ENCODE measurements at regions not wholly inside any gene's neighbourhood (a gene's known extent, or its start where the extent isn't known, plus 50 kb on each side); places are given as distances from the start of the nearest gene placed in this dataset.

DNA sequence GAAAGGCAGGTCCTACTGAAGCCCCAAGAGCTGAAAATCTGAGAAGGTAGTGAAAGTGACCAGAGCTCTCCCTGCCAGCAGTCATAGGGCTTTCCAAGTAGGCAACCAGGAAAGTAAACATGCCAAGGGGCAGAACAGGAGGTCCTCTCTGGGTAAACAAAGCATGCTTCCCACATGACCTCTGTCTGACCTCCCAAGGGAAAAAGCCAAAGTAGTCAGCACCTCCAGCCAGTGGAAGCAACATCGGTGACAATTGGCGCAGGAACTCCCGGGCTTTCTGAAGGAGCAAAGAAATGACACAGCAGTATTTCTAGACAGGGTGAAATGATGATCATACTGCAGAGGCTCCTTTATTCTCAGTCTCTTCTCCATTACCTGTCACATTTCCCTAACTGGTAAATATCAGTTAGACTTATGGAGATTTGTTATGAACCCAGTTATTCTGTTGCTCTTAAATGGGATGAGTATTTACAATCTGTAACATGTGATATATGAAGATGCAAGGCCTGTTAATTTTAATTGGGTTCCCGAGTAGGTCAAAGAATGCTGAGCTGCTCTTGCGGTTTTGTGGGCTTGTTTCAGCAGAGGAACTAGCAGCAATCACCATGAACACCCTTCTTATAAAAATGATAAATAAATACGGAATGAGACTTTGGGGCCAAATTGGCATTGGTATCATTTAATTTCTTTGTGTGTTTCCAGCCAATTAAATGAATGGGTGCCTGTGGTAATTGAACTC, 321.0 kb downstream of the RND3 start:
- Mint-ChIP-seq H3K27ac (no peak overlapping the region), H3K9me3 (peaks cover 4% of the 10 kb centered on the region), H3K27me3 (ENCODE audit: low read depth, poor library complexity) (peaks cover 11% of the 10 kb centered on the region), H3K36me3 (ENCODE audit: low read depth) (no peaks in the 10 kb centered on the region), H3K4me1 (peaks cover 22% of the 10 kb centered on the region), H3K4me3 (no peak overlapping the region)
- no peak for TF ChIP-seq CTCF (IDR thresholded peaks at IDR 0.05)
- no peak for DNase-seq

GRCh38 chr2:150165988-150166312, 321.5 kb downstream of the RND3 start:
- no peak overlapping the region for H3K27ac Mint-ChIP-seq
- no peak overlapping the region for H3K4me3 Mint-ChIP-seq
- H3K4me1 Mint-ChIP-seq: peaks cover 22% of the 10 kb centered on the region
- peaks cover 11% of the 10 kb centered on the region for H3K27me3 Mint-ChIP-seq (ENCODE audit: low read depth, poor library complexity)
- peaks cover 3% of the 10 kb centered on the region for H3K9me3 Mint-ChIP-seq
- no peak for DNase-seq
- TF ChIP-seq CTCF (IDR thresholded peaks at IDR 0.05): no peak
- no peaks in the 10 kb centered on the region for H3K36me3 Mint-ChIP-seq (ENCODE audit: low read depth)

DNA sequence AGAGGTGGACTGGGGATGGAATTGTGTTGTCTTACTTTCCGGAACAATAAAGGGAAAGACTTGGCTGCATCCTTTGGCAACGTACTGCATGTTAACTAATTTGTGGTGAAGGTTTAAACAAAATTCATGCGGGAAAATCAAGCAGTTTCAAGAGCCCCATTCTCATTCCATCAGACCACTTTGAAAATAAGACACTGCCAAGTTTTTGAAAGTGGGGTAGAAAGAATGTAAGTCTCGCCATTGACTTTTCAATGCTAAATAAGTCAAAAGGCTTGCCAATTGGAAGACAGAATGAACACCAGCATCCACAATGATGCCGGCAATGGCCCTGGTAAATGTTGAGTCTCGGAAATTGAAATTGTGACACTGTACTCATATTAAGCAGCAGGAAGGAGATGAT, 322.0 kb downstream of the RND3 start:
- H3K4me3 Mint-ChIP-seq: no peak overlapping the region
- no peak for DNase-seq
- H3K36me3 Mint-ChIP-seq (ENCODE audit: low read depth): no peaks in the 10 kb centered on the region
- H3K9me3 Mint-ChIP-seq: no peaks in the 10 kb centered on the region
- peaks cover 11% of the 10 kb centered on the region for H3K27me3 Mint-ChIP-seq (ENCODE audit: low read depth, poor library complexity)
- TF ChIP-seq CTCF (IDR thresholded peaks at IDR 0.05): no peak
- no peak overlapping the region for H3K27ac Mint-ChIP-seq
- peaks cover 22% of the 10 kb centered on the region for H3K4me1 Mint-ChIP-seq

GRCh38 chr2:150162241-150162942, 325.1 kb downstream of the RND3 start:
- no peak overlapping the region for H3K4me3 Mint-ChIP-seq
- no peak for TF ChIP-seq CTCF (IDR thresholded peaks at IDR 0.05)
- no peak for DNase-seq
- H3K27ac Mint-ChIP-seq: no peak overlapping the region
- H3K4me1 Mint-ChIP-seq: peaks cover 22% of the 10 kb centered on the region
- H3K36me3 Mint-ChIP-seq (ENCODE audit: low read depth): no peaks in the 10 kb centered on the region
- peaks cover 11% of the 10 kb centered on the region for H3K27me3 Mint-ChIP-seq (ENCODE audit: low read depth, poor library complexity)
- no peaks in the 10 kb centered on the region for H3K9me3 Mint-ChIP-seq

- no peak overlapping the region for H3K27ac Mint-ChIP-seq
- DNase-seq: no peak
- TF ChIP-seq CTCF (IDR thresholded peaks at IDR 0.05): no peak
- H3K27me3 Mint-ChIP-seq (ENCODE audit: low read depth, poor library complexity): peaks cover 8% of the 10 kb centered on the region
- peaks cover 11% of the 10 kb centered on the region for H3K4me1 Mint-ChIP-seq
- no peaks in the 10 kb centered on the region for H3K9me3 Mint-ChIP-seq
- H3K36me3 Mint-ChIP-seq (ENCODE audit: low read depth): no peaks in the 10 kb centered on the region
- no peak overlapping the region for H3K4me3 Mint-ChIP-seq
Observed at GRCh38 chr2:150160058-150160457, 327.4 kb downstream of the RND3 start.

DNA sequence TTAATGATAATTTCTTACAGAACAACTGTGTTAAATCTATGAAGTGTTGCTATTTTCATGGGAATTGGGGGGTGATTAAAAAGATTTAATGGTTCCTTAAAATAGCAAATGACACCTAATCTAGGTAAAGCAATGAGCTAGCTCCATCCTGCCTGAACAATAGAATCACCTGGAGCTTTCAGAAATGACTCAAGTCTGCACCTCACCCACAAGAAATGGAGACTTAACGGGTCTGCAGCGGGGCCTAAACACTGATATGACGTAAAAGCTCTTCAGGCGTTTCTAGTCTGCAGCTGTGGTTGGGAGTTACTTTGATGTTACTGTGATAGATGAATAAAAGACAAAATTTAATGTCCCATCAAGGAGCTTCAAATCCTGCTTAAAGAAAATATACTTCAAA, 328.2 kb downstream of the RND3 start:
- H3K9me3 Mint-ChIP-seq: no peaks in the 10 kb centered on the region
- peaks cover 8% of the 10 kb centered on the region for H3K27me3 Mint-ChIP-seq (ENCODE audit: low read depth, poor library complexity)
- no peak overlapping the region for H3K4me3 Mint-ChIP-seq
- peaks cover 11% of the 10 kb centered on the region for H3K4me1 Mint-ChIP-seq
- TF ChIP-seq CTCF (IDR thresholded peaks at IDR 0.05): no peak
- H3K27ac Mint-ChIP-seq: no peak overlapping the region
- H3K36me3 Mint-ChIP-seq (ENCODE audit: low read depth): no peaks in the 10 kb centered on the region
- DNase-seq: no peak

Measured in nephron progenitor cell (in vitro differentiated cells).